Superior temporal gyrus (tissue), 1 donor: ENCODE measurements at regions not wholly inside any gene's neighbourhood (a gene's known extent, or its start where the extent isn't known, plus 50 kb on each side); places are given as distances from the start of the nearest gene placed in this dataset.
"Not testable (repeated sequence)": the region's sequence is repeated elsewhere in the genome, so short reads cannot be mapped to it uniquely, and the experiment has no call there.

Experiments
- DNase-seq: peaks from one replicate; pipeline ENCODE4 v3.0.0-alpha.2; 2016; ENCODE audit errors: extremely low spot score

- no peak for DNase-seq
Measured at GRCh38 chr14:82915381-82915780, 1381.7 kb upstream of the SEL1L start.

GRCh38 chr14:82935691-82936090, 1402.0 kb upstream of the SEL1L start:
- no peak for DNase-seq

GRCh38 chr14:82951171-82951570, 1417.5 kb upstream of the SEL1L start:
- no peak for DNase-seq

GRCh38 chr14:82963756-82964155, 1430.1 kb upstream of the SEL1L start:
- no peak for DNase-seq

GRCh38 chr14:82987502-82988124, 1454.0 kb upstream of the SEL1L start:
- no peak for DNase-seq

- not testable (repeated sequence) for DNase-seq
Measured at GRCh38 chr14:82994547-82994946, 1460.9 kb upstream of the SEL1L start.

- DNase-seq, result no peak
Measured at GRCh38 chr14:82999802-83000201, 1466.1 kb upstream of the SEL1L start.

GRCh38 chr14:83004456-83005006, 1470.9 kb upstream of the SEL1L start:
- no peak for DNase-seq

GRCh38 chr14:83006121-83006670, 1472.5 kb upstream of the SEL1L start:
- no peak for DNase-seq

GRCh38 chr14:83007052-83007451, 1473.4 kb upstream of the SEL1L start:
- not testable (repeated sequence) for DNase-seq

GRCh38 chr14:83007641-83008225, 1474.1 kb upstream of the SEL1L start:
- DNase-seq, result no peak

GRCh38 chr14:83017296-83017695, 1483.6 kb upstream of the SEL1L start:
- no peak for DNase-seq

GRCh38 chr14:83019744-83020414, 1486.2 kb upstream of the SEL1L start:
- DNase-seq, result no peak

GRCh38 chr14:83021323-83021722, 1487.7 kb upstream of the SEL1L start:
- no peak for DNase-seq

- DNase-seq, result no peak
Measured at GRCh38 chr14:83023369-83023768, 1489.7 kb upstream of the SEL1L start.

- DNase-seq, result no peak
Measured at GRCh38 chr14:83041224-83041623, 1507.6 kb upstream of the SEL1L start.

GRCh38 chr14:83042858-83043257, 1509.2 kb upstream of the SEL1L start:
- no peak for DNase-seq

- DNase-seq, result no peak
Measured at GRCh38 chr14:83044001-83044400, 1510.3 kb upstream of the SEL1L start.

GRCh38 chr14:83047059-83047830, 1513.6 kb upstream of the SEL1L start:
- peak; percentile 37 for DNase-seq

GRCh38 chr14:83053022-83053710, 1519.5 kb upstream of the SEL1L start:
- DNase-seq, result no peak

GRCh38 chr14:83058068-83058467, 1524.4 kb upstream of the SEL1L start:
- no peak for DNase-seq
